Keratinocyte (primary cell): ENCODE measurements at regions not wholly inside any gene's neighbourhood (a gene's known extent, or its start where the extent isn't known, plus 50 kb on each side); places are given as distances from the start of the nearest gene placed in this dataset.

Experiments
- EZH2 ChIP-seq: IDR thresholded peaks from one replicate; pipeline ENCODE4 v1.6.1; 2012; ENCODE audit warnings: inconsistent platforms, mild to moderate bottlenecking, low read length, moderate library complexity
- TF ChIP-seq, protein P1 (sequence below), 3 experiments: IDR thresholded peaks in 1 of 3; conservative IDR thresholded peaks in 1 of 3; optimal IDR thresholded peaks in 1 of 3; 2 replicates in 2 of 3; 3 replicates in 1 of 3; pipeline versions ENCODE3 to v1.5.1; 2011; ENCODE audit warnings: low read length in 3 of 3, mild to moderate bottlenecking in 3 of 3, moderate library complexity in 2 of 3, control low read depth in 1 of 3, inconsistent platforms in 1 of 3; ENCODE audit not compliant: insufficient read depth in 2 of 3; ENCODE audit errors: extremely low read depth in 1 of 3

DNA sequence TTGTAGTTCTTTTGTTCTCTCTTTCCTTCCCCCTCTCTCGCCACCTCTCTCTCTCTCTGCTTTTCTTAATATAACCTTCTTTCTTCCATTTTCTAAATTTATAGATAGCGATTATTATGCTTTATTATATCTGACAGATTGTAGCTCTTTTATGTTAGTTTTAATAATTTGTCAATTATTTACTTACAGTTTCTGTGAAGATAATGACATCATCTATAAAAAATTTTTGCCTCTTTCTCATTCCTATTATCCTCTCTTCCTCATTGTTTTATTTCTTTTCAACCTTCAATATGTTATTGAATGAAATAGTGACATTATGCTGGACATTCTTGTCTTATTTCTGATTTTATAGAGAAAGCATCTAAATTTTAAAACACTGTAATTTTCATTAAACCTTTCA is 469.6 kb upstream of the NRG3 start:
- TF ChIP-seq, protein P1, sequence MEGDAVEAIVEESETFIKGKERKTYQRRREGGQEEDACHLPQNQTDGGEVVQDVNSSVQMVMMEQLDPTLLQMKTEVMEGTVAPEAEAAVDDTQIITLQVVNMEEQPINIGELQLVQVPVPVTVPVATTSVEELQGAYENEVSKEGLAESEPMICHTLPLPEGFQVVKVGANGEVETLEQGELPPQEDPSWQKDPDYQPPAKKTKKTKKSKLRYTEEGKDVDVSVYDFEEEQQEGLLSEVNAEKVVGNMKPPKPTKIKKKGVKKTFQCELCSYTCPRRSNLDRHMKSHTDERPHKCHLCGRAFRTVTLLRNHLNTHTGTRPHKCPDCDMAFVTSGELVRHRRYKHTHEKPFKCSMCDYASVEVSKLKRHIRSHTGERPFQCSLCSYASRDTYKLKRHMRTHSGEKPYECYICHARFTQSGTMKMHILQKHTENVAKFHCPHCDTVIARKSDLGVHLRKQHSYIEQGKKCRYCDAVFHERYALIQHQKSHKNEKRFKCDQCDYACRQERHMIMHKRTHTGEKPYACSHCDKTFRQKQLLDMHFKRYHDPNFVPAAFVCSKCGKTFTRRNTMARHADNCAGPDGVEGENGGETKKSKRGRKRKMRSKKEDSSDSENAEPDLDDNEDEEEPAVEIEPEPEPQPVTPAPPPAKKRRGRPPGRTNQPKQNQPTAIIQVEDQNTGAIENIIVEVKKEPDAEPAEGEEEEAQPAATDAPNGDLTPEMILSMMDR (optimal IDR thresholded peaks at IDR 0.05 in 1 of 3, IDR thresholded peaks at IDR 0.05 in 1 of 3, conservative IDR thresholded peaks at IDR 0.05 in 1 of 3; ENCODE audit: extremely low read depth in 1 of 3, insufficient read depth in 2 of 3, low read length in 3 of 3): no peak
- TF ChIP-seq EZH2: no peak
